Femur (tissue), 1 donor: ENCODE measurements at regions not wholly inside any gene's neighbourhood (a gene's known extent, or its start where the extent isn't known, plus 50 kb on each side); places are given as distances from the start of the nearest gene placed in this dataset.
A peak's percentile ranks its signal among the peaks of the same experiment; 100 is the strongest.

Source experiments
- DNase-seq: peaks from one replicate; pipeline ENCODE4 v3.0.0-alpha.2; 2017

DNA sequence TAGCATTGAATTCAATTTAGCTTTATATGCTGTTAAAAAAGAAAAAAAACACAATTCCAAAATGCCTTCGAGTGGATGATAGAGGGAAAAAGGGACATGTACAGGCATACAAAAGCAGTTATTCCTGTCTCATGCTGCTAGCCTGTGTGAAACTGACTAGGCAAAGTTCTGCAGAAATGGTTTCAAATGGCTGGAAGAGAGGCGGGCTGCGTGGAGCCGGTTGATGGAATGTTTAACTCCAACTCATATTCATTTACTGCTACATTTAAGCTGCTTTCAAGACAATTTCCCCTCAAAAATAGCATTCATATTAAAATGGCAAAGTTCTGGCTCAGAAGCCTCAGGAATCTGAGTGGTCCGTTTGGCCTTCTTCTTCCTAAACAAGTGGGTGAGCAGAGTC lies 143.8 kb upstream of the PPARGC1A start:
- DNase-seq: no peak

DNA sequence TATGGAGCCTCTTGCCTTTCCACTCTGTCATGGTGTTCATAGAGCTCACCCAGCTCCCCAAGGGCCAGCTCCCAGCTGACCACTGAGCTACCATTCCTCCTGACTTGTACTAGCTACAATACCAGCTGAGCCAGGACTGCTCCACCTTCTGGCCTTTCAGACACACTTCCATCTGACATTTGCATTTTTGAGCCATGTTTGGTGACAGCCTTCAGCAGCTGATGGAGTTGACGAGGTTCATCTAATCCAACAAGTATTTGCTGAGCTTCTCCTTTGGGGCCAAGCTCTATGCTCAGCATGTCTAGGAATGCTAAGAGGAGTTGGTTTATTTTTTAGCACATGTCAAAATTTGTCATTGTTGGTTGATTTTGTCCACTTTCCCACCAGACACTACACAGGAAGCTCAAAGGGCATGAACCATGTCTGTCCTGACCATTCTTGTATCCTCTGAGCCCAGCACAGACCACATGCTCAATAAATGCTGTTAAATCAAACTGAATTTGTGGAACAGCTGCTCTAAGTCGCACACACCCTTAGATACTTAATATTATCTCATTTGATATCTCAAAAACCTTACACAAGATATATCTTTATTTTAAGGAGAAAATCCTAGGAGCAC lies 142.6 kb upstream of the PPARGC1A start:
- peak; percentile 27 for DNase-seq

DNA sequence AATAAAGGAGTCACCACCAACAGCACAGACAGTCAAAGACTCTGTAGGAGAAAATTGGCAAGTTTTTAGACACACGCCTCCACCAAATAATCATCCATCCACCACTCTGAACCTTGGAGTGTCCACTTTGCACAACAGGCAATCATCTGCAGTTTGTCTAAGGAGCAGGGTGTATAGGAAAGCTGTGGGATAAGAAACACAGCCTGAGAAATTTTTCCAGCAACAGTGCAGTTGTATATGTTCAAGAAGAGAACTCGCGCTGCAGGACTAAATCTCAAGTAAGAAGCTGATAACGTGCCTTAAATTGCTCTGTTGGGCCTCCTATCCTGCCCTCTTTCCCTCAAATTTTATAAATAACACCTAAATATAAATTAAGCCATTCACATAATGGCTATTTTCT lies 136.7 kb upstream of the PPARGC1A start:
- DNase-seq: no peak

DNA sequence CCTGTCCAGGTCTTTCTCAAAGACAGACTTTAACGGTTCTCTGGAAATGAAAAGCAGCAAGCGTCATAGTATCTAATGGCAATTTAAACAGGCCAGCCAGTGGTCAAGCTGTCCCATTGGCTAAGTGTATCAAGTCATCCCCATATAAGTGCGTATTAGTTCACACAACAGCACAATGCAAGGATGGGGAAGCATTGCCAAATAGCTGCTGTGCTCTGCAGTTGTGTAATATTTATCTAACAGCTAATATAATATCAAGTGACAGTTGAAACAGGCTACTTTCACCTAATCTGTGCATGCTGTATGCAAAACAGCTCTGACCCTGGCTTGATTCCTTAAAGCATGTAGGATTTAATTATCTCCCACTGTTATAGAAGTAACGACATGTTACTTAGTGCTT lies 134.8 kb upstream of the PPARGC1A start:
- DNase-seq: no peak

DNA sequence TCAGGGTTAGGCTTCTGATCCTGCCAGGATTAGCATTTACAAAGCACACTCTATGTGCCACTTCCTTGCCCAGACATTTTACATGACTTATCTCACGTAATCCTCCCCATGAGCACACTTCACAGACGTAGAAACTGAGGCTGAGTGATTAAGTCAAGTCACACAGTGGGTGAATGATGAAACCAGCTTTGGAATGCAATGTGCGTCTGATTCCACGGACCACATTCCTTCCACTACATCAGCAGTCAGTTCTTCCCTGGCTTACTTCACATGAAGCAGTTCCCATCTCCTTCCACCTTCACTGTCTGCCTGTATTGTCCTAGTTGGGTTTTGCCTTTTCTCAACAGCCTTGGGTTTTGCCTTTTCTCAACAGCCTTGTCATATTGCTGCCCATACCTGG lies 134.3 kb upstream of the PPARGC1A start:
- DNase-seq: no peak

DNA sequence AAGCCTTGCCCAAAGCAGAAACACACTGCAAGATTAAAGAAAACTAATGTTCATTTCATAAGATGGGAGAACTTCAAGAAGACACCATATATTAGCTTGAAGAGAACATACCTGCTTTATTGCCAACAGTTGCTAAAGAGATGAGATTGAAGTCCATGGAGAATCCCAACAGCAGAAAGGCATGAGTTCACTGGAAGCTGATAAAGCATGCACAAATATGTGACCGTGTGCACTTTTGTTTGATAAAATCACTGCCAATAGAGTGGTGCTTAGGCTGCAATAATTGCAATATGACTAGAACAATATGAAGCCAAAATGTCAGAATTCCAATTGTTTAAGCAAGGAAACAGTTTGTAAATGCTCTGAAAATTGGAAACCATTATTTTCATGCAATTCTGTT lies 125.9 kb upstream of the PPARGC1A start:
- no peak for DNase-seq

DNA sequence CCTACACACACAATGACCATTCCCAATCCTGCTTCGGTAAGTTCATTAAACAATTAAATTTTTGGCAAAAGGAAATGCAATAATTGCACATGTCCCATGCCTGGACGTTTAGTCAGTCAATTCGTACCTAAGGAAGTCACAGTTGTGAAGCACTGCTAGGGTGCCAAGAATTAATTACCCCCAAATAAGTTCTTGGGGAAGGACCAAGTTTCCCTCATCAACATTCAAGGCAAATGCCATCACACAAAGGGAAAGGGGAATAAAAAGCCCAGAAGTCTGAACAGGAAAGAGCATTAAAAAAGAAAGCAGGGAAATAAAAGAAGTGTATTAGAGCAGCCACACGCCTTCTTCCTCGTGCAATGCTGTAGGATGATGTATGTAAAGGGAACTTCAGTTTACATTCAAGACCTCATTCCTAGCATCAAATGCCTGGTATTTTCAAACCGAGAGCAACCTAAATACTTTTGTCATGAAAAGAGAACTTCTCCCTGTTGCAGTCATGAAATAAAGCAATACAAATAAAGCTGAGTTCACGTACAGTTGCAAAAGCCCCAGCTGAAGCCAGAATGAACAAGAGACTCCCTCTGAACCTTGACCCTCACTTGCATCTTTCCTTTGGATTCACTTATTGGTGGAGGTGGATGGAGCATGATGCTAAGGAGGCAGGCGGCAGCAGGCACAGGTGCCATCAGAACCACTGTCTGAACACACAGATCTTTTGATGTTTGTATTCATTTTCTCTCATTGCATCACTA lies 124.0 kb upstream of the PPARGC1A start:
- no peak for DNase-seq

DNA sequence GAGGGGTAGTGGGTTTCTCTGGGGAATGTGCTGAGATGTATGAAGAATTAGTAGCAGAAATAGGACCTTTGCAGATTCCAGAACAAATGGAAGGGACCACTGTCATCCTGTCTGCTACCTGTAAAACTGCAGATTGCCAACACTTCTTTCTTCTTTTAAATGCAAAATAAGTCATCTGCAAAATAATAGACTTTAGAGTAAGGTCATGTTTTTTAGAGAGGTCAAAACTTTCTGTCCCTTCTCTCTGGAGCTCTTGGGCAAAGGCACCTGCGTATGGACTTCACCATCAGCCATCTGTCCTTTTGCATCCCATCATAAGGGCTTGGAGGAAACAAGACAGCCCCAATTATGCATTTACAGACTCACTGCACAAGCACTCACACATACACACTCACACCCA lies 121.1 kb upstream of the PPARGC1A start:
- no peak for DNase-seq

DNA sequence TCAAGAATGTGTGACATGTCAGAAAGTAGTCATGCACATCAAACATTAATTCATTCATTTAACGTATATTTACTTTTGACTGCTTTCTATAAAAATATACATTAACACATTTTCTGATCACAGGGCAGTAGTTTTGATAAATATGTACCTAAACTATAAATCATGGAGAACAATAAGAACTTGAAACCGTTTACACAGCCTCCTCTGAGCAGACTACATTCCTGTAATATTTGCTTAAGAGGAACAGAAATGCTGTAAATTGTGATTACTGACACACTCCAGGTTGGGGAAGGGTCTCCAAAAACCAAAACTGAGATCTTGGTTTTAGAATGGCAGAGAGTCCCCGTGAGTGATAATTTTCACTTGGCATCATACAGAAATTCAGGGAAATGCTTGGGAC lies 120.7 kb upstream of the PPARGC1A start:
- no peak for DNase-seq

DNA sequence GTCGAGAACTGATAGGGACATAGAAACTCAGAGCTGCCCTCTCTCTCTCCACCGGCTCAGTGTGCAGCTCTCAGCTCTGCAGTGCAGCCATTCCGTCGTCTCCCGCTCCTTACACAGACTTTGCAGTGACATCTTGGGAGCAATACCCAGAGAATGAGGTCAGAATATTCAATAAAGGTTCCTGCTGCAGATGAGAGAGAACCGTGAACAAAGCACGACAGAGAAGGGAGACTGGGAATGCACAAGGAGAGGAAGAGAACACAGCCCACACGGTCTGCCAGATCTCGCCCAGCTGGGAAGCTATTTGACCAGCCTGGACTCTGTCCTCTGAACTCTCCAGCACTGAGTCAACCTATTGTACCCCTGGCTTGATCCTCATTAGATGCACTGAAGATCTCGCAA lies 118.0 kb upstream of the PPARGC1A start:
- DNase-seq: no peak

DNA sequence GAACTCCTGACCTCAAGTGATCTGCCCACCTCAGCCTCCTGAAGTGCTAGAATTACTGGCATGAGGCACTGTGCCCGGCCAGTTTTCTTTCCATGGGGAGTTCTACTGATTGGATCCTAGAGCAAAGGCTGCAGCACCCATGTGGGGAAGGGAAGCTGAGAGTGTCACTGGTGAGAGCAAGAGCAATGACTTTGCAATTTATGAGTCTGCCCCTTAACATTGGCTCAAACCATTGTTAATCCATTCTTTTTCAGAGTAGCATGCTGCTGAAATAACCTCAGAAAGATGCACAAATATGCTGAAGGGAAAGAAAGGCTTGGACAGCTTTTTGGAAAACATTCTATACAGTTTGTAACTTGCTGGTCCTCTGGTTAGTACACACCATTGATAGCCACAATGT lies 116.4 kb upstream of the PPARGC1A start:
- no peak for DNase-seq

DNA sequence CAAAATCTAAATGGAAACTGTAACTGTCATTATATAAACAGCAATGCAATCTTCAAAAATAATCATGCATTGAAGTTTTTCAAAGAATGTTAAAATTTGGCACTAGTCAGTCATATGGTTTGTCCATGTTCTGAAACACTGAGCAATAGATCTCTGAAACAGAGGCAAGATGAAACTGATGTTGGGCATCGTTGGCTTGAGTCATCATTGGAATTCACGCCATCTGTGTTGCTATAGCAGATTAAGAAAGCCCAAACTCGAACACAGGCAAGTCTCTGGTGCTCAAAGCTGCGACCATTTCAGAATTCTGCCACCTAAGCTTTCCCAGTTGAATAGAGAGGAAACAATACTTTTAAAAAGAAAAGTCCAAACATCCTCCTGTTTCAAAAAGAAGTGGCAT lies 114.1 kb upstream of the PPARGC1A start:
- DNase-seq: no peak

DNA sequence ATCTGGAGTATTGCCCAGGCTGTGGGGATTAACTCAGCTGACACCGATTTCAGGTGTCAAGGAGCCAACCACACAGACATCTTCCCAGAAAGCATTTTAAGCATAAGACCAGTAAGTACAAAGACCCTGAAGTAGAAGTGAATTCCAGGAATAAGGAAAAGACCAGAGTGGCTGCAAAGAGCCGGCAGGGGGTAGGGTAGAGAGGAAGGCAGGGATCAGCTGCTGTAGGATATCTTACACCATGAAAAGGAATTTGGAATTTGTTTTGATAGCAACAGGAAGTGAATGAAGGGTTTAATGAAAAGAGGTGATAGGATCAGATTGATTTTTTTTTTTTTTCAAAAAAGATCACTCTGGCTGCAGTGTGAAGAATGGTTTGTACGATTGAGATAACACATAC lies 113.6 kb upstream of the PPARGC1A start:
- no peak for DNase-seq

DNA sequence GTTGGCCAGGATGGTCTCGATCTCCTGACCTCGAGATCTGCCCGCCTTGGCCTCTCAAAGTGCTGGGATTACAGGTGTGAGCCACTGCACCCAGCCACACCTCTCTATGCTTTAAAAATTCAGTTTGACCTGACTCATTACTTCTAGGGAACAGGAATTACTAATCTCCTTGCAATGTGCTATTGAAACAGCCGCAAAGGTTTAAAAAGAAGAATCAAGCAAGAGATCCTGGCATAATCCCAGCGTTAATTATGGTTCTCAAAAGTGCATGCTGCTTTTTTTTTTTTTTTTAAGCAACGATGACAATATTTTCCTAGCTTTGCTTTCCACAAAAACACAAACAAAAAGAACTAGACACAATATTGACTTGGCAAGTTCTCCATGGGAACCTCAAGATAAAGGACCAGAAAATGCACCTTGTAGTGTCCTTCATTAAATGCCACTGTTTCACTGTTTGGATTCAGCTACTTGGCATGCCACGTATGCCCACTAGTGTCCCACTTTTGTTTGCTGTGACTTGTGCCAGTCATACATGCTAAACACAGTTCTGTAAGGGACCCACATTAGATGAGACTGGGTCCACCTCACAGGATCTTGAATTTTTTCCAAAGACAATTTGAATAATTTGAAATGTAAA lies 112.6 kb upstream of the PPARGC1A start:
- DNase-seq: no peak

DNA sequence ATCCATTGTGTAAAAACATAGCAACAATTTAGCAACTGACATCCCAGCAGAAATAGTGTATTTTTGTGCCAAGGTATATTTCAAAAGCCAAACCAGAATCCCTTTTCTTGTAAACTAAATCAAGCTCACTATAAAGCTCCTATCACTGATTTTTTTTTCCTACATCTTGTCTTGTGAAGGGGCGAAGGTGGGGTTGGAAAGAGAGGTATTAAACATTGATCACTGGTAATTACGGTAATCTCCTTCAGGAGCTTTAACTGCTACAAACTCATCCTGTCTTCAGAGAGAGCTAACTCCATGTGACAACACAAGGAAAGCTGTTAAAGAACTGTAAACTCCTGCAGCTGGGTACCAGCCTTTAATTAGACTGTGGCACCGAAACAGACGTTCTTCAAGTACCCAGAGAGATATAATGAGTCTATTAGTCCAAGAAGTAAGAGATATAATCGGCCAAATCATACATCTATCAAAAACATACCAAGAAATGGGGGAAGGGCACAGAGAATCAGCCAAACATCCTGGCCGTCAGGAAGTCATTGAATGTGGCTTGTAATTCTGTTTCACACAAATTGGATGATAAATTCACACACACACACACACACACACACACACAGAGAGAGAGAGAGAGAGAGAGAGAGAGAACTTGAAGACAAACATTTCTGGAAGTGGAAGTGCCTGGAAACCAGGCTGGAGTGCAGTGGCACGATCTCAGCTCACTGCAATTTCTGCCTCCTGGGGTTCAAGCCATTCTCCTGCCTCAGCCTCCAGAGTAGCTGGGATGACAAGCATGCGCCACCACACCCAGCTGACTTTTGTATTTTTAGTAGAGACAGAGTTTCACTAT lies 111.9 kb upstream of the PPARGC1A start:
- no peak for DNase-seq

DNA sequence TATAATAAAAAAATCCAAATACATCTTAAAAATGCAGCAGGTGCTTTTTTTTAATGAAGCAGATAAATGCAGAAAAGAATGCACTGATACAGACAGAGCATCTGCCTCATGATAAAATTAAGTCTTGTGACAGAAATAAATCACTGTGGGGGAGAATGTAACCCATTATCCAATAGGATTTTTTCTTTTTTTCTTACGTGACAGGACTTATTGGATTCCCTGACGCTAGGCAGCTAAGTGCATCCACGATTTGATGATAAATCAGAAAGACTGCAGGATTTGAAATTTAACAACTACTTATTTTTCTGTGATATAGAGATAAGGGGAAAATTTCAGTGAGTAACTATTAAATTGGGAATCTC lies 110.6 kb upstream of the PPARGC1A start:
- no peak for DNase-seq

DNA sequence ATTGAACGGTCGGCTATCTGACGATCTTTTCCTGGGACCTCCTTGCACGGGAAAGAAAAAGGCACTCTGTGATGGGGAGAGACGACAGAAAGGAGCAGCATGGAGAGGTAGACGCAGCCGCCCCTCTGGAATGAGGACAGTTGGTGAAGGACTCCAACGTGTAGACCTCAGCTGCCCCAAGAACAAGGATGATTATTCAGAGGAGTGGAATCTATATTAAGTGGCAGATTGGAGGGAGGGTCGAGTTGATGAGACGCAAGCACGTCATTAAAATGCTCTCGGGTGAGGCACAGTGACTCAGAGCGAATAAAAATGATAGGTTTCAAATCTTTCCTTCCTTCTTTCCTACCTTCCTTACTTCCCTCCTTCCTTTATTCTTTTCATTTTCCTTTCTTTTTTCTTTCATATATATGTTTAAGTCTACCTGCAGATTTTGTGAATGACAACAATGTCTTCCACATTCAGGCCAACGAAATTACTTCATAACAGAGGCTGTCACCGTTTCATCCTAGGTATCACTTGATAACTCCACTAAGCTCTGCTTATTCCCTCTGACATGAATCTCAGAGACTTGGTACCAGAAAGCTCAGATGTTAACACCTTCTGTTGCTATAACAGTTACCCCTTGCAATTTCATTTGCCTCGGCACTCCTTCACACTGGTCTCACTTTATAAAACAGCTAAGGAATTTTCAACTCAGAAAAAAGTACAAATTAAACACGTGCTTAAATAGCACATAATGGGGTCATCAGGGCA lies 110.0 kb upstream of the PPARGC1A start:
- no peak for DNase-seq

DNA sequence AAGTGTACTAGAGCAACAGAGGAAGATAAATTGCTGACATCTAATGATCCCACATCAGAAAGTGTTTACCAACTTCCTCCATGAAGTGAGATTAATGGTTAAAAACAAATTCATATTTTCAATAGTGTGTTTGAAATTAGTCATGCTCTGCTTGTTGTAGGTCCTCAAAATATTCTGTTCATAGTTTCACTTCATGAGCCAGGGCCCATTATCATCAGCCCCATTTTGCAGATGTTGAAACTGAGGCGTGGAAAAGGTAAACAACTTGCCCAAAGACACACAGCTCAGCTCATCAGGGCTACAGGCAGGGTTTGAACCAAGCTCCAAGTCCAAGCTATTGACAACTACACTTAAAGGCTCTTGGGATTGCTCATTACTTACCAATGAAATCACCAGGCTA lies 103.5 kb upstream of the PPARGC1A start:
- no peak for DNase-seq

DNA sequence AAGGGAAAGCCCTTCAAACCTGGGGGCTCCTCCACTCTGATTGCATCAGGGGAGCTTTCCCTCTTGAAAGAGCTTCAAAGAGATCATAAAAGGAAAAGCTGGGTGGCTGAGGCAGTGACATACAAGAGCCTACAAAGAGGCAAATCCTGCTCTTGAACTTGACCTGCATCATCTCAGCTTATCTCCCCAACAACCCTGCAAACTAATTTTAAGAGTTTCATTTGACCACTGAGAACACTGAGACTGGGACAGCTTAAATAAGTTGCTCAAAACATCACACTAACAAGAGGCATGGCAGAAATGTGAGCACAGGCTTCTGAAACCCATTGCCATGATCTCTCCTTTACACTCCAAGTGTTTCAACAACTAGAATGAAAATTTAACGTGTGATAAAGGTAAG lies 101.6 kb upstream of the PPARGC1A start:
- no peak for DNase-seq

DNA sequence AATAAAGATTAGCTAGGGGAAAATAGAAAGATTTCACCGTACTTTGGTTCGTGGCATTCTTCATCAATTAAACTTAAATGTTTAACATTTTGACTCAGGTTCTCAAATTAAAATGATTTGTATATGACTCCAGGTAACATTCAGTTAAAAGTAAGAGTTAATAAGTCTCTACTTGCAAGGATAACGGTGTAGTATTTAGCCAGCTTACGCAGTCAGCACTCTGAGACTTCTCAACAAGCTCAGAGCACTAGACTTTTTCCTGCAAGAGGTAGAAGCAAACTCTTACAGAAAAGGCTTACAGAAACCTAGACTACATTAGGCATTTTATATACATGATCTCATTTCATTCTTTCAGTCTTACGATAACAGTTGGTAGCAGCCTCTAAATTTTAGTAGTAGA lies 96.4 kb upstream of the PPARGC1A start:
- no peak for DNase-seq

DNA sequence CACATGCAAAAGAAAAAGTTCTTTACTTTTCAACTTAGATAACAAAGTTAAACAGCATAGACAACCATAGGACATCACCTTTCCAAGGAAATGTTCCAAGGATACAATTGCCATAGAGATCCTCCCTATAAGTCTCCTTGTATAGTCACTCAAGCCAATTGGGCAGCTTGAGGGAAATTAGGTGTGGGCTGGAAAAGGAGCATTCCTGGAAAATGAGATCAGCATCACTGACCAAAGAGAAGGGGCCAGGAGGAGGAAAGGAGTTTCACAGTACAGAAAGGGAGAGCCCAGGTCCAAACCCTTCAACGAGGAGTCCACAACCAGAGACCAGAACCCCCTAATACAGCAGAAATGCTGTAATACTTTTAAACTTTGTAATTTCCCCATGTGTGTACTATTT lies 91.5 kb upstream of the PPARGC1A start:
- DNase-seq: no peak

DNA sequence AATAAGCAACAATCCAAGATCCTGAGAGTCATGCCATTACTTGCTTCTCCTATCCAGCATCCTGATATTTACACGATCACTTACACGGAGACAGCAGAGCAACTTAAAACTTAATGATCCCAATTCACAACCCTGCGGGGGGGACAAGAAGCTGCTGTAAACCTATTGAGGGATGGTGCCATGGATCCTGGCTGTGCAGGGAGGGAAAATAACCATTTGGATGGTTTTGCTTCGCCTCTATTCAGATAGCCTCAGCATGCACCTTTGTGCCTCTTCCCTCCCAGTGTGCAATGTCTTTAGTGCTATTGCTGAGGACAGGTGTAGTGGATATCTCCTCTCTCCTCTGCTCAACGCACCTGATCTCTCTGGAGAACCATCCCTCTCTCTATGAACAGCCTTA lies 89.7 kb upstream of the PPARGC1A start:
- no peak for DNase-seq

DNA sequence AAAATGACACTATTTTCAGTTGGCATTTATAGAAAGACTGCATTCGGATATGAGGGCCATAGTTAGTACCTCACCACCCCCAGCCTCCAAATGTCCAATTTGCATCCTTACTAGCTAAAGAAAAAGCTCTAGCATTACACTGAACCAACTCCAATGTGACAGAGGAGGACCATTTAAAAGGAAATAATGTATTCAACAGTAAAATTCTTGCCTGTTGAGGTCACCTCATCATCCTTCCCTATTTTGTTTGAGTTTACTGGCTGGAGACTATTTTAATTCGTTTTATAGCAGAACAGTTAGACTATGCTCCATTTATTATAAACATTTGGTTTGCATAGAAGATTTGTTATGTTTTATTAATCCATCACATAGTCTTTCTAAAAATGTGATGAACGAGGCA lies 88.2 kb upstream of the PPARGC1A start:
- DNase-seq: no peak
